22Rv1 (cell line): ENCODE measurements at regions not wholly inside any gene's neighbourhood (a gene's known extent, or its start where the extent isn't known, plus 50 kb on each side); places are given as distances from the start of the nearest gene placed in this dataset.

Experiments used
- ZFX ChIP-seq: fragments of 450-650 bp; IDR thresholded peaks from 2 replicates; pipeline ENCODE4 v1.6.1; 2017; ENCODE audit warnings: antibody characterized with exemption, borderline replicate concordance
- TF ChIP-seq, protein P1 (sequence below): fragments of 450-650 bp; IDR thresholded peaks from 2 replicates; pipeline ENCODE4 v1.5.1; 2017; ENCODE audit warnings: mild to moderate bottlenecking

DNA sequence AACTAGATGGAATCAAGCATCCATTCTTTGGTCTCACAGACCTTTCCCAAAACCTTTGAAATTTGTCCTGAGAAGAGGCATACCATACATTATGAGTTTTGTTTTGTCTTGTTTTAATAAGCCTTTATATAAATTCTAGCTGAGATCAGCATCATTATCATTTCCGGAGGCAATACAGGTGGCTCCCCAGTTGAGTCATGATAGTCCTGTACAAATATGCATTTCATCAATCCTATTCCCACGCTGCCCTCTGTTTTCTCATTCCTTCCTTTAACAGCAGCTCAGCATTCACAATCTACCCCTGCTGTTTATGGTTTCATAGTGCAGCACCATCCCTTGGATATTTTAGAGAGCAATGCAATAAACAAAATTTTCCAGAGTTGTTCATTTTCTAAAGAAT, 216.7 kb downstream of the TXNL1 start:
- TF ChIP-seq, protein P1, sequence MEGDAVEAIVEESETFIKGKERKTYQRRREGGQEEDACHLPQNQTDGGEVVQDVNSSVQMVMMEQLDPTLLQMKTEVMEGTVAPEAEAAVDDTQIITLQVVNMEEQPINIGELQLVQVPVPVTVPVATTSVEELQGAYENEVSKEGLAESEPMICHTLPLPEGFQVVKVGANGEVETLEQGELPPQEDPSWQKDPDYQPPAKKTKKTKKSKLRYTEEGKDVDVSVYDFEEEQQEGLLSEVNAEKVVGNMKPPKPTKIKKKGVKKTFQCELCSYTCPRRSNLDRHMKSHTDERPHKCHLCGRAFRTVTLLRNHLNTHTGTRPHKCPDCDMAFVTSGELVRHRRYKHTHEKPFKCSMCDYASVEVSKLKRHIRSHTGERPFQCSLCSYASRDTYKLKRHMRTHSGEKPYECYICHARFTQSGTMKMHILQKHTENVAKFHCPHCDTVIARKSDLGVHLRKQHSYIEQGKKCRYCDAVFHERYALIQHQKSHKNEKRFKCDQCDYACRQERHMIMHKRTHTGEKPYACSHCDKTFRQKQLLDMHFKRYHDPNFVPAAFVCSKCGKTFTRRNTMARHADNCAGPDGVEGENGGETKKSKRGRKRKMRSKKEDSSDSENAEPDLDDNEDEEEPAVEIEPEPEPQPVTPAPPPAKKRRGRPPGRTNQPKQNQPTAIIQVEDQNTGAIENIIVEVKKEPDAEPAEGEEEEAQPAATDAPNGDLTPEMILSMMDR, result no peak
- TF ChIP-seq ZFX, result no peak
